ENCODE measurements at regions not wholly inside any gene's neighbourhood (a gene's known extent, or its start where the extent isn't known, plus 50 kb on each side); places are given as distances from the start of the nearest gene placed in this dataset.

DNA sequence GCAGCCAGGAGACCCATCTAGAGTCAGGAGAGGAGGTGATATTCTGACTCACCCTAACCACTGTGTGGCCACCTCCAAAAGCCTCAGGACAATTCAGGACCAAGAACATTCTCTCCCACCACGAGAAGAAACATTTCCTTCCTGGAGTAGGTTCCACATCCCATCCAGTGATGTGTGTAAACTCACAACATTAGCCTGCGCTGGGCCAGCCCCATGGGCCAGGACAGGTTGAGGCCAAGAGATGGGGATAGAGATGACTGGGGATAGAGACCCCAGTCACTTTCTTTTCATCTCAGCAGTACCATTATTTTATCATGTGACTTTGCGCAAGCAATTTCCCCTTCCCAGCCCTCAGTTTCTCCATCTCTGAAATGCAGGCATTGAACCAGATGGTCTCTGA is 126.6 kb upstream of the PTPRT start (continued):
- TF ChIP-seq NR2C1 (IDR thresholded peaks at IDR 0.05) (no peak), MYB (IDR thresholded peaks at IDR 0.05; ENCODE audit: borderline replicate concordance, low read depth, low read length) (no peak), FOS (IDR thresholded peaks at IDR 0.05; ENCODE audit: borderline replicate concordance, extremely low read depth, insufficient read length) (no peak), SIX5 (IDR thresholded peaks at IDR 0.05; ENCODE audit: low read depth, low read length, severe bottlenecking) (no peak), ESRRA (IDR thresholded peaks at IDR 0.05; ENCODE audit: low read length) (no peak), SREBF2 (IDR thresholded peaks at IDR 0.05; ENCODE audit: low read length) (no peak)

DNA sequence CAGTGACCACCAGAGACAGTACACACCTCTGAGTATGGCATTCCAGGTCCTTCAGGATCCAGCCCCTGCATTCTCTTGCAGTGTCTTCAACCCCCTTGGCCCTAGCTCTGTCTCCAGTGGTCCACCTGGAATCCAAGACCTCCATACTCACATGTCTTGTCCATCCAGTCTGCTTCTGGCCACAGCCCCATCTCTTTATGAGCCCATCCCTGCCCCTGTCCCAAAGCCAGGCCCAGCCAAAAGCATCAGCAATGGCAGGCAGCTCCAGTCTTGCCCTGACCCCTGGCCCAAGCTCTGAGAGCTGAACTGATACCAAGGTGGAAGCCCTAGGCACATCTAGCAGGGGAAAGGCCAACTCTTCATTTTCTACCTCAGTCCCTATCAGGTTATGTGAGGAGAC is 119.6 kb upstream of the PTPRT start:
- H3K9me3 ChIP-seq (replicated peaks; ENCODE audit: control insufficient read depth, insufficient read depth, low read length) = no peaks in the 10 kb centered on the region; the same call in 2 of the 3 replicates
- H3K27ac ChIP-seq (ENCODE audit: control insufficient read depth, insufficient read depth) = no peak overlapping the region
- BruUV-seq (replicated peaks) = no TSS peak
- H3K4me3 ChIP-seq = no peak overlapping the region
- no peaks in the 10 kb centered on the region for H3K79me2 ChIP-seq (ENCODE audit: control insufficient read depth, insufficient read depth, low read length)
- ChIA-PET SMC1A (ENCODE audit: uncharacterized antibody, unreplicated experiment) (no interaction called here), POLR2A (no interaction called here), CTCF (no interaction called here), RAD21 (ENCODE audit: unreplicated experiment) (no interaction called here)
- no peak for FAIRE-seq
- no peaks in the 10 kb centered on the region for H3K36me3 ChIP-seq (ENCODE audit: control insufficient read depth in 2 of 2, insufficient read depth in 2 of 2, low read length in 1 of 2)
- H4K20me1 ChIP-seq (ENCODE audit: control insufficient read depth, insufficient read depth) = no peaks in the 10 kb centered on the region
- H3K9ac ChIP-seq (ENCODE audit: control insufficient read depth, insufficient read depth, low read length) = no peak overlapping the region
- H2AFZ ChIP-seq (ENCODE audit: control insufficient read depth, low read depth, low read length) = no peak overlapping the region
- H3K4me1 ChIP-seq (ENCODE audit: control insufficient read depth, insufficient read depth, low read length) = no peaks in the 10 kb centered on the region
- in situ Hi-C loops (cut with MboI) (no loop called here), intact Hi-C loops (cut with micrococcal nuclease; ENCODE audit: unreplicated experiment) (no loop called here)
- no peak overlapping the region for H3K4me2 ChIP-seq (ENCODE audit: control insufficient read depth, insufficient read depth)
- no peak for DNase-seq (ENCODE audit: low read depth, low spot score)
- ATAC-seq = no peak
- H3K27me3 ChIP-seq (replicated peaks in 1 of 2; ENCODE audit: control insufficient read depth in 2 of 2, insufficient read depth in 2 of 2, low read length in 1 of 2) = no peaks in the 10 kb centered on the region
- TF ChIP-seq, protein P1, sequence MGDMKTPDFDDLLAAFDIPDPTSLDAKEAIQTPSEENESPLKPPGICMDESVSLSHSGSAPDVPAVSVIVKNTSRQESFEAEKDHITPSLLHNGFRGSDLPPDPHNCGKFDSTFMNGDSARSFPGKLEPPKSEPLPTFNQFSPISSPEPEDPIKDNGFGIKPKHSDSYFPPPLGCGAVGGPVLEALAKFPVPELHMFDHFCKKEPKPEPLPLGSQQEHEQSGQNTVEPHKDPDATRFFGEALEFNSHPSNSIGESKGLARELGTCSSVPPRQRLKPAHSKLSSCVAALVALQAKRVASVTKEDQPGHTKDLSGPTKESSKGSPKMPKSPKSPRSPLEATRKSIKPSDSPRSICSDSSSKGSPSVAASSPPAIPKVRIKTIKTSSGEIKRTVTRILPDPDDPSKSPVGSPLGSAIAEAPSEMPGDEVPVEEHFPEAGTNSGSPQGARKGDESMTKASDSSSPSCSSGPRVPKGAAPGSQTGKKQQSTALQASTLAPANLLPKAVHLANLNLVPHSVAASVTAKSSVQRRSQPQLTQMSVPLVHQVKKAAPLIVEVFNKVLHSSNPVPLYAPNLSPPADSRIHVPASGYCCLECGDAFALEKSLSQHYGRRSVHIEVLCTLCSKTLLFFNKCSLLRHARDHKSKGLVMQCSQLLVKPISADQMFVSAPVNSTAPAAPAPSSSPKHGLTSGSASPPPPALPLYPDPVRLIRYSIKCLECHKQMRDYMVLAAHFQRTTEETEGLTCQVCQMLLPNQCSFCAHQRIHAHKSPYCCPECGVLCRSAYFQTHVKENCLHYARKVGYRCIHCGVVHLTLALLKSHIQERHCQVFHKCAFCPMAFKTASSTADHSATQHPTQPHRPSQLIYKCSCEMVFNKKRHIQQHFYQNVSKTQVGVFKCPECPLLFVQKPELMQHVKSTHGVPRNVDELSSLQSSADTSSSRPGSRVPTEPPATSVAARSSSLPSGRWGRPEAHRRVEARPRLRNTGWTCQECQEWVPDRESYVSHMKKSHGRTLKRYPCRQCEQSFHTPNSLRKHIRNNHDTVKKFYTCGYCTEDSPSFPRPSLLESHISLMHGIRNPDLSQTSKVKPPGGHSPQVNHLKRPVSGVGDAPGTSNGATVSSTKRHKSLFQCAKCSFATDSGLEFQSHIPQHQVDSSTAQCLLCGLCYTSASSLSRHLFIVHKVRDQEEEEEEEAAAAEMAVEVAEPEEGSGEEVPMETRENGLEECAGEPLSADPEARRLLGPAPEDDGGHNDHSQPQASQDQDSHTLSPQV (IDR thresholded peaks at IDR 0.05) = no peak
- TF ChIP-seq NFYB (IDR thresholded peaks at IDR 0.05; ENCODE audit: insufficient read depth, low read depth, low read length) (no peak), JUND (IDR thresholded peaks at IDR 0.05; ENCODE audit: low read depth, low read length) (no peak), SMAD1 (IDR thresholded peaks at IDR 0.05; ENCODE audit: low read depth, partially characterized antibody) (no peak), PAX8 (IDR thresholded peaks at IDR 0.05) (no peak), GABPA (IDR thresholded peaks at IDR 0.05; ENCODE audit: low read depth) (no peak), NBN (IDR thresholded peaks at IDR 0.05) (no peak), PML (IDR thresholded peaks at IDR 0.05; ENCODE audit: low read length) (no peak), KLF5 (IDR thresholded peaks at IDR 0.05; ENCODE audit: partially characterized antibody) (no peak), ZNF622 (IDR thresholded peaks at IDR 0.05) (no peak), ZNF24 (IDR thresholded peaks at IDR 0.05) (no peak), ZBTB40 (IDR thresholded peaks at IDR 0.05; ENCODE audit: borderline replicate concordance) (no peak)

Measured in GM12878 (cell line).